ENCODE measurements at regions not wholly inside any gene's neighbourhood (a gene's known extent, or its start where the extent isn't known, plus 50 kb on each side); places are given as distances from the start of the nearest gene placed in this dataset.
"Not testable (repeated sequence)": the region's sequence is repeated elsewhere in the genome, so short reads cannot be mapped to it uniquely, and the experiment has no call there.

- no peaks in the 10 kb centered on the region for H3K36me3 ChIP-seq
- H3K4me3 ChIP-seq = no peak overlapping the region
- intact Hi-C loops (cut with micrococcal nuclease) = no loop called here
- no peaks in the 10 kb centered on the region for H3K9me3 ChIP-seq (replicated peaks)
- no peak overlapping the region for H3K27ac ChIP-seq (replicated peaks)
- no peak for DNase-seq
- no peaks in the 10 kb centered on the region for H3K4me1 ChIP-seq
- H3K27me3 ChIP-seq (ENCODE audit: low read depth) = no peaks in the 10 kb centered on the region
- TF ChIP-seq, protein P1, sequence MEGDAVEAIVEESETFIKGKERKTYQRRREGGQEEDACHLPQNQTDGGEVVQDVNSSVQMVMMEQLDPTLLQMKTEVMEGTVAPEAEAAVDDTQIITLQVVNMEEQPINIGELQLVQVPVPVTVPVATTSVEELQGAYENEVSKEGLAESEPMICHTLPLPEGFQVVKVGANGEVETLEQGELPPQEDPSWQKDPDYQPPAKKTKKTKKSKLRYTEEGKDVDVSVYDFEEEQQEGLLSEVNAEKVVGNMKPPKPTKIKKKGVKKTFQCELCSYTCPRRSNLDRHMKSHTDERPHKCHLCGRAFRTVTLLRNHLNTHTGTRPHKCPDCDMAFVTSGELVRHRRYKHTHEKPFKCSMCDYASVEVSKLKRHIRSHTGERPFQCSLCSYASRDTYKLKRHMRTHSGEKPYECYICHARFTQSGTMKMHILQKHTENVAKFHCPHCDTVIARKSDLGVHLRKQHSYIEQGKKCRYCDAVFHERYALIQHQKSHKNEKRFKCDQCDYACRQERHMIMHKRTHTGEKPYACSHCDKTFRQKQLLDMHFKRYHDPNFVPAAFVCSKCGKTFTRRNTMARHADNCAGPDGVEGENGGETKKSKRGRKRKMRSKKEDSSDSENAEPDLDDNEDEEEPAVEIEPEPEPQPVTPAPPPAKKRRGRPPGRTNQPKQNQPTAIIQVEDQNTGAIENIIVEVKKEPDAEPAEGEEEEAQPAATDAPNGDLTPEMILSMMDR (IDR thresholded peaks at IDR 0.05; ENCODE audit: borderline replicate concordance) = no peak
Observed at GRCh38 chr6:65989676-65990075, 282.6 kb upstream of the EYS start.

DNA sequence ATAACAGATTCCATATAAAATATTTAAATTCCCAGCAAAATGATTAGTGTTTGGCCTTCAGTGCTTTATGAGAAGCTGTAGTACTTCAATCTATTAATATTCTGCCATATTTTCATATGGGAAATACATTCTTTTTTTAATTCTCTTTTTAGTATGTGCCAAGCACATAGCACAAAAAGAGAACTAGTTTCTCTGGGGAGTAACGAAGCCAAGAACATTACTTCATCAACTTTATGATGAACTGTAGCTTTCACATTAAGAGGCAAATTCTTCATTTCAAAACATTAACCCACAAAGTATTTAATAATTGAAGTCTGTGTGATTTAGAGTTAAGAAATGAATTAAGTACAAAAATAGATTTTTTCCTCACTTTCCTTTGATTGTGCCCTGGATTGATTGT lies 281.0 kb upstream of the EYS start:
- intact Hi-C loops (cut with micrococcal nuclease) = no loop called here

GRCh38 chr6:65984089-65984488 lies 277.1 kb upstream of the EYS start:
- Histone ChIP-seq H3K4me1 (no peaks in the 10 kb centered on the region), H3K27me3 (ENCODE audit: low read depth) (no peaks in the 10 kb centered on the region), H3K4me3 (no peak overlapping the region), H3K9me3 (replicated peaks) (no peaks in the 10 kb centered on the region), H3K36me3 (no peaks in the 10 kb centered on the region), H3K27ac (replicated peaks) (no peak overlapping the region)
- DNase-seq = no peak
- intact Hi-C loops (cut with micrococcal nuclease) = no loop called here
- TF ChIP-seq, protein P1 (IDR thresholded peaks at IDR 0.05; ENCODE audit: borderline replicate concordance) = no peak

More for the DNA sequence above, 281.0 kb upstream of the EYS start:
- Histone ChIP-seq H3K36me3 (no peaks in the 10 kb centered on the region), H3K4me3 (no peak overlapping the region), H3K27ac (replicated peaks) (no peak overlapping the region), H3K4me1 (no peaks in the 10 kb centered on the region), H3K27me3 (ENCODE audit: low read depth) (no peaks in the 10 kb centered on the region), H3K9me3 (replicated peaks) (no peaks in the 10 kb centered on the region)
- TF ChIP-seq, protein P1 (IDR thresholded peaks at IDR 0.05; ENCODE audit: borderline replicate concordance) = no peak
- no peak for DNase-seq

DNA sequence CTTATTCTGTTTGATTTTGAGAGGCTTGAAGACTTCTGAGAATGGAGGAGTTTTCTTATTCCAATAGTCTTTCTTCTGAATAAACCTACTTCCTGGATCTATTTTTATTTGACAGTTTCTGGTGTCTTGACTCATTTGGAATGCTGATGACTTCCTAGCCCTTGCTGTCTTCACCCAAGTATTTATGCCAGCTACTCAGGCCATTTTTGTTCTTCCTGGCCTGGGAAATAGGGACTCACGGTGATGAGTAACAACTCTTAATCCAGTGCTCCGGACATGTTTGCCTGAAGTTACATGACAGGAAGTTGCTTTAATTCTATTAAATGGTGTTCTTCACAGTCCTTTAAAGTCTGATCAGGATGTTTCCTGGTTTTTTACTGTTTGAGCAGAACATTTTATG lies 272.1 kb upstream of the EYS start:
- DNase-seq = no peak
- H3K27me3 ChIP-seq (ENCODE audit: low read depth) = no peaks in the 10 kb centered on the region
- H3K4me3 ChIP-seq = no peak overlapping the region
- intact Hi-C loops (cut with micrococcal nuclease) = no loop called here
- H3K27ac ChIP-seq (replicated peaks) = no peak overlapping the region
- peaks cover 16% of the 10 kb centered on the region for H3K9me3 ChIP-seq (replicated peaks)
- H3K36me3 ChIP-seq = no peaks in the 10 kb centered on the region
- H3K4me1 ChIP-seq = no peaks in the 10 kb centered on the region
- TF ChIP-seq, protein P1 (IDR thresholded peaks at IDR 0.05; ENCODE audit: borderline replicate concordance) = no peak

- H3K9me3 ChIP-seq (replicated peaks); DNase-seq; H3K4me3 ChIP-seq; H3K27ac ChIP-seq (replicated peaks); intact Hi-C loops (cut with micrococcal nuclease); H3K4me1 ChIP-seq; H3K36me3 ChIP-seq; H3K27me3 ChIP-seq (ENCODE audit: low read depth): not testable (repeated sequence)
Observed at GRCh38 chr6:65971252-65971651, 264.2 kb upstream of the EYS start.

GRCh38 chr6:65964261-65964660 lies 257.2 kb upstream of the EYS start:
- intact Hi-C loops (cut with micrococcal nuclease) = no loop called here
- TF ChIP-seq, protein P1 (IDR thresholded peaks at IDR 0.05; ENCODE audit: borderline replicate concordance) = no peak
- no peaks in the 10 kb centered on the region for H3K36me3 ChIP-seq
- no peaks in the 10 kb centered on the region for H3K4me1 ChIP-seq
- no peaks in the 10 kb centered on the region for H3K9me3 ChIP-seq (replicated peaks)
- no peak for DNase-seq
- no peak overlapping the region for H3K4me3 ChIP-seq
- H3K27ac ChIP-seq (replicated peaks) = no peak overlapping the region
- no peaks in the 10 kb centered on the region for H3K27me3 ChIP-seq (ENCODE audit: low read depth)

Measured in left ventricle myocardium inferior (tissue), 1 donor.